ENCODE measurements at regions not wholly inside any gene's neighbourhood (a gene's known extent, or its start where the extent isn't known, plus 50 kb on each side); places are given as distances from the start of the nearest gene placed in this dataset.

DNA sequence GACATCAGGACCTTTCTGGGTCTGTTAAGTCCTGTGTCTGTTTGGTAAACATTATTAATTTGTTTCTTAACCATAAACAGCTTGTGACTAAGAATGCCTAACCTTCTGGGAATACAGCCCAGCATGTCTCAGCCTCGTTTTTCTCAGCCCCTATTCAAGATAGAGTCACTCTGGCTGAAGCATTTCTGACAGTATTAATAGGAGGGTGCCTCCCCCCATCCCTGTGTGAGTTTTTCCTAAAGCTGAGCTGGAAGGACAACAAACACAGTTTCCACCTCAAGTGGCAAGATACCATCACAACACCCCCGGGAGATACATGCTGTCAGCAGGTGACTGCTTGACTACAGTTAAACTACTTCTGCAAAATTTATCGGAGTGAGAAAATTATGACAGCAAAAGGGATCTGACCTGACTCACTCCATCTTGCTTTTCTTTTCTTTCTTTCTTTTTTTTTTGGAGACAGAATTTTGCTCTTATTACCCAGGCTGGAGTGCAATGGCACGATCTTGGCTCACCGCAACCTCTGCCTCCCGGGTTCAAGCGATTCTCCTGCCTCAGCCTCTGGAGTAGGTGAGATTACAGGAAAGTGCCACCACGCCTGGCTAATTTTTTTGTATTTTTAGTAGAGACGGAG lies 59.3 kb upstream of the ABCC4 start:
- no peak overlapping the region for H3K4me3 ChIP-seq (replicated peaks; ENCODE audit: low read depth, low read length)
- TF ChIP-seq, protein P1, sequence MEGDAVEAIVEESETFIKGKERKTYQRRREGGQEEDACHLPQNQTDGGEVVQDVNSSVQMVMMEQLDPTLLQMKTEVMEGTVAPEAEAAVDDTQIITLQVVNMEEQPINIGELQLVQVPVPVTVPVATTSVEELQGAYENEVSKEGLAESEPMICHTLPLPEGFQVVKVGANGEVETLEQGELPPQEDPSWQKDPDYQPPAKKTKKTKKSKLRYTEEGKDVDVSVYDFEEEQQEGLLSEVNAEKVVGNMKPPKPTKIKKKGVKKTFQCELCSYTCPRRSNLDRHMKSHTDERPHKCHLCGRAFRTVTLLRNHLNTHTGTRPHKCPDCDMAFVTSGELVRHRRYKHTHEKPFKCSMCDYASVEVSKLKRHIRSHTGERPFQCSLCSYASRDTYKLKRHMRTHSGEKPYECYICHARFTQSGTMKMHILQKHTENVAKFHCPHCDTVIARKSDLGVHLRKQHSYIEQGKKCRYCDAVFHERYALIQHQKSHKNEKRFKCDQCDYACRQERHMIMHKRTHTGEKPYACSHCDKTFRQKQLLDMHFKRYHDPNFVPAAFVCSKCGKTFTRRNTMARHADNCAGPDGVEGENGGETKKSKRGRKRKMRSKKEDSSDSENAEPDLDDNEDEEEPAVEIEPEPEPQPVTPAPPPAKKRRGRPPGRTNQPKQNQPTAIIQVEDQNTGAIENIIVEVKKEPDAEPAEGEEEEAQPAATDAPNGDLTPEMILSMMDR (IDR thresholded peaks at IDR 0.05; ENCODE audit: low read depth, low read length, missing control alignments): no peak
- no peak for DNase-seq (ENCODE audit: extremely low read depth, low read depth)

- no peak overlapping the region for H3K4me3 ChIP-seq (replicated peaks; ENCODE audit: low read depth, low read length)
- no peak for DNase-seq (ENCODE audit: extremely low read depth, low read depth)
- TF ChIP-seq, protein P1 (IDR thresholded peaks at IDR 0.05; ENCODE audit: low read depth, low read length, missing control alignments): no peak
Measured at GRCh38 chr13:95361686-95362085, 60.4 kb upstream of the ABCC4 start.

DNA sequence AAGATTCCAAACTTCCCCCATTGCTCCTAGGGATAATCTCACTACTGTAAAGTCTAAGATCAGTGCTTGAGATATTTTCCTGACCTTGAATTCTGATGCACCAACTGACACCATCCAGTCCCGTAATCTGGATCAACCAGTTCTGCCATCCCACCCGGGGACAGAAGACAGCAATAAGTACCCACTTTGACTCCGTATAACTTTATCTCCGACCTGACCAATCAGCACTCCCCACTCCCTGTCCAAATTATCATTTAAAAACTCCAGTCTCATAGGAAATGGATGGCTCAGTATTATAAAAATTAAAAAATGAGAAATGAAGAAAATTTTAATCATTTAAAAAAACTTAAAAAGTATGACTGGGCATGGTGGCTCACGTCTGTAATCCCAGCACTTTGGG lies 61.4 kb upstream of the ABCC4 start:
- H3K4me3 ChIP-seq (replicated peaks; ENCODE audit: low read depth, low read length): no peak overlapping the region
- TF ChIP-seq, protein P1 (IDR thresholded peaks at IDR 0.05; ENCODE audit: low read depth, low read length, missing control alignments): no peak
- no peak for DNase-seq (ENCODE audit: extremely low read depth, low read depth)

DNA sequence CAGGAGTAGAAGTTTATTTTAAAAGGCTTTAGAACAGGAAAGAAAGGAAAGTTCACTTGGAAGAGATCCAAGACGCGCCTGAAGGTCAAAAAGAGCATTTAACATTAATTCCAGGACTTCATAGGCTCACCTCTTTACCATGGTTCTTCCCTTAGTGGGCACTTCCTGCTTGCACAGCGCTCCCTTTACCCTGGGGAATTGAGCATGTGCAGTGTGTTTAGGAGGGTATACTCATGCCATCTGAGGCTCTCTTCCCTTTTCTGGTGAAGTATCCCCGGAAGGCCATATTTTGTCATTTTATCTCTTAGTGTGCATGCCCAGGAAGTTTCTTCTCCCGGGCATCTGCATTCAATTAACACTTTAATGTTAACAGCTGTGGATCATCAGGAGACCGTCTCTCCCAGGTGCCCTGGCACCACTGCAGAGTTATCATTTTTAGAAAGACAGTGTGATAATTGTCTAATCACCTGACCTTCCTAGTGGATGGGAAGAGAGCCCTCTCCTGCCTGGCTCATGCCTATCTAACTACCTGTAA lies 66.1 kb upstream of the ABCC4 start:
- no peak for DNase-seq (ENCODE audit: extremely low read depth, low read depth)
- H3K4me3 ChIP-seq (replicated peaks; ENCODE audit: low read depth, low read length): no peak overlapping the region
- TF ChIP-seq, protein P1 (IDR thresholded peaks at IDR 0.05; ENCODE audit: low read depth, low read length, missing control alignments): no peak

DNA sequence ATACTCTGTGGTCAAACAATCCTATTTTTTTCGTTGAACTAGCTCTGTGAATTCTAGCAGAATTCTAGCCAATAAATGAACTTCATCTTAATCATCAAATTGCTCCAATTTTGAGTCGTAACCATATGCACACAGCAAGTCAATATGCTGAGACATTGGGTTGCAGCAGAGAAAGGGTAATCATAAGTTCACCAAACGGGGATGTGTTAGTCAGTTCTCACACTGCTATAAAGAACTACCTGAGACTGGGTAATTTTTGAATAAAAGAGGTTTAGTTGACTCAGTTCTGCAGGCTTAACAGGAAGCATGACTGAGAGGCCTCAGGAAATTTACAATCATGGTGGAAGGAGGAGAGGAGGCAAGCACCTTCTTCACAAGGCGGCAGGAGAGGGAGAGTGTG lies 67.7 kb upstream of the ABCC4 start:
- TF ChIP-seq, protein P1 (IDR thresholded peaks at IDR 0.05; ENCODE audit: low read depth, low read length, missing control alignments): no peak
- H3K4me3 ChIP-seq (replicated peaks; ENCODE audit: low read depth, low read length): no peak overlapping the region
- no peak for DNase-seq (ENCODE audit: extremely low read depth, low read depth)

DNA sequence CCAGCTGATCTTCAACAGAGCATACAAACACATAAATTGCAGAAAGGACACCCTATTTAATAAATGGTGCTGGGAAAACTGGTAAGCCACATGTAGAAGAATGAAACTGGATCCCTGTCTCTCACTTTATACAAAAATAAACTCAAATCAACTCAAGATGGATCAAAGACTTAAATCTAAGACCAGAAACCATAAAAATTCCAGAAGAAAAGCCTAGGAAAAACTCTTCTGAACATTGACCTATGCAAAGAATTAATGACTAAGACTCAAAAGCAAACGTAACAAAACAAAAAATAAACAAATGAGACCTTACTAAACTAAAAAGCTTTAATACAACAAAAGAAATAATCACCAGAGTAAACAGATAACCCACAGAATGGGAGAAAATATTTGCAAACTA lies 74.5 kb upstream of the ABCC4 start:
- DNase-seq (ENCODE audit: extremely low read depth, low read depth): no peak
- H3K4me3 ChIP-seq (replicated peaks; ENCODE audit: low read depth, low read length): no peak overlapping the region
- TF ChIP-seq, protein P1 (IDR thresholded peaks at IDR 0.05; ENCODE audit: low read depth, low read length, missing control alignments): no peak

GRCh38 chr13:95378603-95379002 lies 77.4 kb upstream of the ABCC4 start:
- H3K4me3 ChIP-seq (replicated peaks; ENCODE audit: low read depth, low read length): no peak overlapping the region
- TF ChIP-seq, protein P1 (IDR thresholded peaks at IDR 0.05; ENCODE audit: low read depth, low read length, missing control alignments): no peak
- DNase-seq (ENCODE audit: extremely low read depth, low read depth): no peak

Measured in HFF-Myc (cell line).